Thoracic aorta (tissue), 2 donors: ENCODE measurements at regions not wholly inside any gene's neighbourhood (a gene's known extent, or its start where the extent isn't known, plus 50 kb on each side); places are given as distances from the start of the nearest gene placed in this dataset.

Experiments used
- ATAC-seq: fragments of 150-250 bp; one replicate; pipeline ENCODE4 v1.8.0; 2017; ENCODE audit warnings: low read depth; ENCODE audit not compliant: insufficient number of reproducible peaks, low FRiP score
- DNase-seq: peaks from one replicate; pipeline ENCODE4 v3.0.0-alpha.2; 2020; ENCODE audit warnings: low spot score
- H3K27ac ChIP-seq, 2 donors: fragments of 200-600 bp; sonication (generic); 1 replicate in 1 of 2; 2 replicates in 1 of 2; pipeline ENCODE4 v1.5.1; 2016; ENCODE audit warnings: mild to moderate bottlenecking in 2 of 2, moderate library complexity in 2 of 2
- H3K27me3 ChIP-seq: fragments of 200-600 bp; sonication (generic); replicated peaks from 2 replicates; pipeline ENCODE4 v1.6.0; 2016; ENCODE audit warnings: mild to moderate bottlenecking; ENCODE audit not compliant: insufficient read depth
- H3K36me3 ChIP-seq: fragments of 200-600 bp; sonication (generic); one replicate; pipeline ENCODE4 v1.5.1; 2016
- H3K4me1 ChIP-seq, 2 donors: fragments of 200-600 bp; sonication (generic); 1 replicate in 1 of 2; 2 replicates in 1 of 2; pipeline versions ENCODE4 v1.5.1 to v1.6.0; 2016; ENCODE audit warnings: low read depth in 2 of 2, mild to moderate bottlenecking in 1 of 2; ENCODE audit not compliant: control insufficient read depth in 1 of 2
- H3K4me3 ChIP-seq: fragments of 200-600 bp; sonication (generic); 2 replicates; pipeline ENCODE4 v1.5.1; 2016; ENCODE audit warnings: mild to moderate bottlenecking
- H3K9me3 ChIP-seq: fragments of 200-600 bp; sonication (generic); 2 replicates; pipeline ENCODE4 v1.5.1; 2016
- CTCF ChIP-seq: fragments of 200-600 bp; sonication (generic); IDR thresholded peaks from one replicate; pipeline ENCODE4 v1.5.1; 2019; ENCODE audit warnings: antibody characterized with exemption

- Histone ChIP-seq H3K27me3 (no peaks in the 10 kb centered on the region), H3K36me3 (no peaks in the 10 kb centered on the region), H3K4me3 (no peak overlapping the region), H3K9me3 (no peaks in the 10 kb centered on the region), H3K27ac (no peak overlapping the region), H3K4me1 (no peaks in the 10 kb centered on the region)
- no peak for TF ChIP-seq CTCF
- DNase-seq: no peak
- no peak for ATAC-seq
Measured at GRCh38 chr10:57015187-57015586, 654.1 kb upstream of the ZWINT start.

- no peak overlapping the region for H3K4me3 ChIP-seq
- no peaks in the 10 kb centered on the region for H3K27me3 ChIP-seq
- H3K27ac ChIP-seq: no peak overlapping the region
- ATAC-seq: no peak
- TF ChIP-seq CTCF: no peak
- no peak for DNase-seq
- no peaks in the 10 kb centered on the region for H3K9me3 ChIP-seq
- no peaks in the 10 kb centered on the region for H3K4me1 ChIP-seq
- H3K36me3 ChIP-seq: no peaks in the 10 kb centered on the region
Measured at GRCh38 chr10:57014758-57015157, 653.7 kb upstream of the ZWINT start.

- H3K4me1 ChIP-seq: no peaks in the 10 kb centered on the region
- no peaks in the 10 kb centered on the region for H3K36me3 ChIP-seq
- DNase-seq (no peak), ATAC-seq (no peak)
- H3K9me3 ChIP-seq: no peaks in the 10 kb centered on the region
- H3K27ac ChIP-seq: no peak overlapping the region
- H3K4me3 ChIP-seq: no peak overlapping the region
- H3K27me3 ChIP-seq: no peaks in the 10 kb centered on the region
- no peak for TF ChIP-seq CTCF
Measured at GRCh38 chr10:57008189-57008588, 647.1 kb upstream of the ZWINT start.

- Histone ChIP-seq H3K4me3 (no peak overlapping the region), H3K36me3 (no peaks in the 10 kb centered on the region), H3K9me3 (no peaks in the 10 kb centered on the region), H3K27me3 (no peaks in the 10 kb centered on the region), H3K4me1 (no peaks in the 10 kb centered on the region), H3K27ac (no peak overlapping the region)
- no peak for TF ChIP-seq CTCF
- no peak for ATAC-seq
- no peak for DNase-seq
Measured at GRCh38 chr10:56991591-56992069, 630.6 kb upstream of the ZWINT start.

- Histone ChIP-seq H3K9me3 (no peaks in the 10 kb centered on the region), H3K4me3 (no peak overlapping the region), H3K27ac (no peak overlapping the region), H3K27me3 (no peaks in the 10 kb centered on the region), H3K36me3 (no peaks in the 10 kb centered on the region), H3K4me1 (no peaks in the 10 kb centered on the region)
- ATAC-seq: no peak
- no peak for DNase-seq
- TF ChIP-seq CTCF: no peak
Measured at GRCh38 chr10:56975513-56975912, 614.5 kb upstream of the ZWINT start.
